ENCODE measurements at regions not wholly inside any gene's neighbourhood (a gene's known extent, or its start where the extent isn't known, plus 50 kb on each side); places are given as distances from the start of the nearest gene placed in this dataset.

DNA sequence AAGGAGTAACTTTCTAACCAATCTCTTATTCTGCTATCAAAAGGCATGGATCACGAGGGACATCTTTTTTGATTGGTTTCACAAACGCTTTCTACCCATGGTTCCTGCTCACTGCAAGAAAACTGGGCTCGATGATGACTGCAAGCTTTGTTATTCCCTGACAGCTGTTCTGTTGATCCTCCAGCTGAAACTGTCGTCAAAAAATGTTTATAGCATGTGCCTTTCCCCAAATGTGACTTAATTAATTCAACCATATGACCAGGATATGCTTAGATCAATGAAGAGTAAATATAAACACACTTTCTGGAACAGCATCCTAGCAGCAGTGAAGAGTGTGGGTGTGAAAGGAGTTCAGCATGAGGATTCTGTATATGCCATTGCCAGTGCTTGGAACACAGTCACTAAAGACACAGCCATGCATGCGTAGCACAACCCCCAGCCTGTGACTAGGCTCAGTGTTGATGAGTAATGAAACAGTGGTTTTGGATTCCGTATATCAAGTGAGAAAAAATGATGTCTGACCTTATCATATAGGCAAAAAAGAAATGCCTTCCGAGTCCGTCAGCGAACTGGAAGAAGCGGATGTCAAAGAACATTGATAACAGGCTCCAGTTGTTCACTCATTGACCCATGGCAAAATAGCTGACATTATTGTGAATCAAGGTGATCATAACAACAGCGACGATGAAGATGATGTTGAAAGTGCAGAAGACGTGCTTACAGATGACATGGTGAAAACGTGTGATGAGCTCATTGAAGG lies 347.4 kb downstream of the FGF9 start:
- no peak for DNase-seq

GRCh38 chr13:22018836-22019210 lies 347.9 kb downstream of the FGF9 start:
- DNase-seq, result no peak

- no peak for DNase-seq
These were observed 353.6 kb downstream of the FGF9 start for GRCh38 chr13:22024381-22024994.

GRCh38 chr13:22027566-22027965 lies 356.7 kb downstream of the FGF9 start:
- no peak for DNase-seq

GRCh38 chr13:22028831-22029230 lies 358.0 kb downstream of the FGF9 start:
- no peak for DNase-seq

DNA sequence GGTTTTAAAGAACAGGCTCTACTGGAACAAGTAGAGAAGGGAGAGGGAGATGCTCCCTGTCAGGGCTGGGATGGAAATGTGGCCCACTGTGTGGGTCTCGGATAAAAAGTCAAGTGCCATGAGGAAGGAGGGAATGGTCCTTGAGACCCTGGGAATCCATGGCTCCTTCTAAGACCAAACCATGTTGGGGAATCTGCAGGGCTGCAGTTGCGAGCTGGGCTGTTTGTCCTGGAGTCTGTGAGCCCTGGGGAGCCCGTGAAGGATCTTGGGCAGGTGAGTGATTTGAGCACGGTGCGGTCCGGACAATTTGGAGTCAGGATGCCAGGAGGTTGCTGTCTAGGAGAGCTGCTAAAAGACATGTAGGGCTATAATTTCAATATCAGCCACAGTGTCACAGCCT lies 359.4 kb downstream of the FGF9 start:
- no peak for DNase-seq

DNA sequence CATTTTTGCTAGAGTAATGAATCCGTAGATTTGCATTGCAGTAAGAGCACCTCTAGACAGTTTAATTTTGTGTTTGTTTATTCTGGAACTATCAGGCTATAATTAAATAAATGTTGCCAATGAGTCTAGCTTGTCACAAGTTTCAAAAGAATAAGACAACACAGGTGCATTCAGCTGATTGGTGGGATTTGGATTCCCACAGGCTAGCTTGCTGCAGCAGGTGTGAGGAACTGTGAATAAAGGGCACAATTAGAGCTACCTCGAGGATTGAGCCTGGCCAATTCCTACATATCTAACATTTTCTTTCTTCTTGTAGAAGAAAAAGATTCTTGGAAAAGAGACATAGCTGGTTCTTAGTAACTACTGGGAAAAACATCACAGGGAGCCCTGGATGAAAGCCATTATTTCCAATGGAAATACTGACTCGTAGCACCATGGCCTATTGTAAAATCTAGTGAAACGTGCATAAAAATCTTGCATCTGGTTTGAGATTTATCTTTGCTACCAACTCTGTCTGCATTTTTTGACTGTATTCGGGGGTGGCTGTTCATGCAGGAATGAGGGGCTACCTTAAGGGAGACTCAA lies 360.9 kb downstream of the FGF9 start:
- peak; percentile 47 for DNase-seq

- DNase-seq, result no peak
These were observed 362.0 kb downstream of the FGF9 start for GRCh38 chr13:22032905-22033304.

- DNase-seq, result no peak
These were observed 369.1 kb downstream of the FGF9 start for GRCh38 chr13:22039961-22040360.

DNA sequence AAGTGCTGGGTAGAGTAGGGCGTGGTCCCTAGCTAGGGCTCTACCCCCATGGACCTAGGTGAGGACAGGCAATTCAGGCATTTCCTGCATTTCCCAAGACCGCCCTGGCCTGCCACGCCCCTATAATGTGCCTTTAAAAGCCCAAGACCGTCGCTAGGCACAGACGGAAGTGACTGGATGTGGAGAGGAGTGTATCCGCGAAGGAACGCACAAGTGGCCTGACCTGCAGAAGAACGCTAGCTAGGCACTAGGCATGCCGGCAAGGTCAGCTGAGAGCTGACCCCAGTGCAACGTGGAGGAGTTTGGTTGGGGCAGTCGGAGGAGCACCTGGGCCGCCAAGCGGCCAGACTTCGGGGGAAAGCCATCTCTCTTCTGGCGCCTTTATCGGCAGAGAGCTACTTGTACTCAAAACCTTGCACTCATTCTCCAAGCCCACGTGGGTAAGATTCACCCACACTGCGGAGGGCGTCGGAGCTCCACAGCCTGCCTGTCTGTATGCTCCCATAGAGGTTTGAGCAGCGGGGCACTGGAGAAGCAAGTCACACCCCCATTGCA lies 370.0 kb downstream of the FGF9 start:
- DNase-seq, result no peak

DNA sequence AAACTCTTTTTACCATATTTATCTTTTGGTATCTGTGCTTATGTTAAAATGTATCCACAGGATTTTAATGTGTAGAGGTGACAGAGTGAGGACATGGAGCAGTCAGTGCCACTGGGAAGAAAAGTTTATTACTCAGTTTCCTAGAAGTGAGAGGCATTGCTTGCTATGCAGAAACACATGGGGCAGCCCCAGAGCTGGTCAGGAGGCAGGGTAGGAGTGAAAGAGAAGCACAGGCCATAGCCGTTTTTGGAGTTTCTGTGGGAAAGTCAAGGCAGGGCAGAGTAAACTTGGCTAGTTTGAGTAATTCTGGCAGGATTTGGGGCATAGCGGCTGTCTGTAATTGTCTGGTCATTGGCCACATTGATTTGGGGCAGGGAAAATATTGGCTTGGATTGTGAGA lies 370.9 kb downstream of the FGF9 start:
- DNase-seq, result no peak

DNA sequence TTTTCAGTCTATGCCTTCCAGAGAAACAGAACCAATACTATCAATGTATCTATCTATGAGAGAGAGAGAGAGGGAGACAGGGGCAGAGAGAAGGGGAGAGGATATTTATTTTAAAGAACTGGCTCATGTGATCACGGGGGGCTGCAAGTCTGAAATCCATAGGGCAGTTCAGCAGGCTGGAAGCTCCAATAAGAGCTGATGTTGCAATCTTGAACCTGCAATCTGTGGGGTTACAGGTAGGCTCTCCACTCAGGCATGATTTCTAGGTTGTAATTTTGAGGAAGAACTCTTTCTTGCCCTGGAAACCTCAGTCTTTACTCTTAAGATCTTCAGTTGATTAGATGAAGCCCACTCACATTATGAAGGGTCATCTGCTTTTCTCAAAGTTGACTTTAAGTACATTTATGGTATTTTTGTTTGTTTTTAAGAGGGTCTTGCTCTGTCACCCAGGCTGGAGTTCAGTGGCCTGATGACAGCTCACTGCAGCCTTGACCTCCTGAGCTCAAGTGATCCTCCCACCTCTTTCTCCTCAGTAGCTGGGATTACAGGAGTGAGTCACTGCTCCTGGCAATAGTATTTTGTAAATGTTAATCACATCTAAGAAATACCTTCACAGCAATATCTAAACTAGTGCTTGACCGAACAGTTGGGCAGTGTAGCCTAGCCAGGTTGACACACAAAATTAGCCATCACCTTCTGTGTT lies 376.4 kb downstream of the FGF9 start:
- no peak for DNase-seq

DNA sequence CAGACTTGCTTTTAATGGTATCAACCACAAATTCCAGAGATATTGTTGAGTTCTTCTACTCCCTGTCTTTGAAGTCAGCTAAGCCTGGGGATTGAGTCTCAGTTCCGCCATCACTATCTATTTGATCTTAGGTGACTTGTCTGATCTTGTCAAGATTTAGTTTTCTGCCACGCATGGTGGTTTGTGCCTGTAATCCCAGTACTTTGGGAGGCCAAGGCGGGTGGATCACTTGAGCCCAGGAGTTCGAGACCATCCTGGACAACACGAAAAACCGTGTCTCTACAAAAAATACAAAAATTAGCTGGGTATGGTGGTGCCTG lies 376.9 kb downstream of the FGF9 start:
- DNase-seq, result no peak

DNA sequence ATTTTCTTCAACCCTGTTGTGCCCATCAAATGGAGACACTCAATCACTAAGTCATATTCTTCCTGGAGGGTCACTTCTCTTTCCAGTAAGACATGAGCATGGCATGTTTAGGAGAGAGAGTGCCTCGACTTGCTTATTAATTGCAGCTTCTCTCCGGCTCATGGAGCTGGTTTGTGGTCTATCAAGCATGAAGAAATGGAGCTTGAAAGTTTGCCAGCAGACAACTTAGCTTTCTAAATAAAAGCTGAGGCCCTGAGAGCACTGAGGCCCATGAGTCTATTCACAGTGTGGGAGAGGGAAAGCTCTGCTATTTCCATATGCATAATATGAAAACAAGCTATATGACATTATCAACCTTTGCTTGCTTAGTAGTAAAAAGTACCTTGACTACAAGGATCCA lies 378.5 kb downstream of the FGF9 start:
- no peak for DNase-seq

DNA sequence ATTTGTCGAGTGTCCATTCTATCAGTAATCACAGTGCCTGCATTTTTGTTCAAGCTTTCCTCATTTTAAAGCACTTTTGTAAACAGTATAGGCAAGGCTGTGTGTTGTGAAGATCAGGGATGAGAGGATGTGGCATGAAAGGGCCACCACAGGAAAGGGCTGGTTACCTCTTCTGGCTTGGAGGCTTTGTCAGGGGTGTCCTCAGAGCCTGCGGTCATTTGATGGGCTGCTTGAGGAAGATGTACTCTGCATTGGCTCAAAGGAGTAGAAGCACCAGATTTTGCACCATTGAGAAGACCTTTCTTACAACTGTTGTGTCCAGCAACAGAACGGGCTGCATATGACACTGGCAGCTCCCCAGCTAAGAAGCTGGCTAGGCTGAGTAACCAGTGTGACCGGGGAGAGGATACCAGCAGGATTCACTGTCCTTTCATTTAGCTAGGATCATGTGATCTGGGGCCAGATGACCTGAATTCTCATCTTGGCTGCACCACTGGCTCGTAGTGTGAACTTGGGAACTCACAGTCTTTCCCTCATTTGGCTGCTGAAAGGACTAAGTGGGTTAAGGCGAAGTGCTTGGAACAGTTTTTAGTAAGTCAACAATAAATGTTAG lies 380.2 kb downstream of the FGF9 start:
- DNase-seq, result no peak

DNA sequence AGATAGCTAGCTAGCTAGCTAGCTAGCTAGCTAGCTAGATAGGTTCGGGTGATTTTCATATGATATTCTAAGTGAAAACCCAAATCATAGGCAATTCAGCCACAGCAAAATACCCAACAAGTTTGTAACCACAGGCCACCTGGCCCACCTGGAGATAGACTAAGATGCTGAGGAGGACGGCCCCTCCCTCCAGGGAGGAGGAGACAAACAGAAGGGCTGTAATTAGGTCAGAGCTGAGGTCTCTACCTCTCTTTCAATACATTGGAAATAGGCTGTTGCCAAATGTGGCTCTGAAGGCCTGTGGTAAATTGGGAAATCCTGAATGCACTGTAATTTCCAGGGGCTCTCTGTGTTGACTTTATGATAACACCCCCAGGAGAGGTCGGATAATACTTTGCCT lies 382.2 kb downstream of the FGF9 start:
- DNase-seq, result no peak

DNA sequence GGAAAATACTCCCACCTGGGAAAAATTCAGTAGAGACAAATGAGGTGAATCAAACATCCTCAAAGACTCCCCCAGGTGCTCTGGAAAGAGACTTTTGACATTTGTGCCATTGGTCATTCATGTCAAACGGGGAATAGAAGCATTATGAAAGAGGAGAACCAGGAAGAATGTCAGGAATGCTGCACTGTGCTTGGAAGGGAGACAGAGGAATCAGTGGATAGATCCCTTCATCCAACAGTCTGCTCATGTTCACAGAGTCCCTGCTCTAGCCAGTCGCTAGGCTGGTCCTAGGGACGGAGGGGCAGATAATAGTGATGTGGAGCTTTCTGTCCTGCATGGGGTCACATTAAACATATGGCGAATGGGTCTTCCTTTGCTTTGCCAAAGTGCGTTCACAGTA lies 384.4 kb downstream of the FGF9 start:
- no peak for DNase-seq

GRCh38 chr13:22060187-22060586 lies 389.3 kb downstream of the FGF9 start:
- no peak for DNase-seq

GRCh38 chr13:22061371-22061805 lies 390.5 kb downstream of the FGF9 start:
- DNase-seq, result no peak

- DNase-seq, result no peak
These were observed 391.0 kb downstream of the FGF9 start for GRCh38 chr13:22061806-22062391.

DNA sequence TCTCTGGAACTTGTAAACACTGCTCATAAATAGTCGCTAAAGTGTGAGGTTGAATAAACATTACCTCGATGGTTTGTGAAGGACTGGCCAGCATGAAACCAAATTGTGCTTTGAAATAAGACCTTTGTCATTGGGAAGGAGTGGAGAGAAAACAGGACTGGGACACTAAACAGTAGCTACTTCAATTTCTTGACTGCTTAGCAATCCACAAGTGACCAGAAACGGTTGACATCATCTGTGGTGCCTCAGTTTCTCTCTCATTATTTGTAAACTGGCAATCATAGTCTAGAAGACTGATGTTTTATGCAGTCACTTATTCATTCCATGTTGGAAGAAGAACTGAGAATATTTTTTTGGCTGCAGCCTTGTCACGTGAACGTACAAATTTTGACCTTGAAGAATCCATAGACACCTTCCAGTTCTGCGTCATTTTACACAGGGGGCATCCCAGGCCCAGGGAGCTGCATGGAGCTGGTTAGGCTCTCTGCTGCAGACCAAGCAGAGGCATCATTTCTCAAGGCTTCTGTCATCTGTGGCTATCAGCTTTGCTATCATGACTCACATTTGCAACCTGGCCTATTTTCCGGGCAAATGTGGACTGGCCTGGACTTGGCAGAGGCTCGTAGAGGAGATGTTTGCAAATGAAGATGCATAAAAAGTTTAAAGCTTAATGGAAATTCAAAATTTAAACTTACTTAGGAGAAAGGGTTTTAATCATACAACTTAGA lies 391.8 kb downstream of the FGF9 start:
- no peak for DNase-seq

All from left hindlimb (tissue), 1 donor.